ENCODE measurements at regions not wholly inside any gene's neighbourhood (a gene's known extent, or its start where the extent isn't known, plus 50 kb on each side); places are given as distances from the start of the nearest gene placed in this dataset.

DNA sequence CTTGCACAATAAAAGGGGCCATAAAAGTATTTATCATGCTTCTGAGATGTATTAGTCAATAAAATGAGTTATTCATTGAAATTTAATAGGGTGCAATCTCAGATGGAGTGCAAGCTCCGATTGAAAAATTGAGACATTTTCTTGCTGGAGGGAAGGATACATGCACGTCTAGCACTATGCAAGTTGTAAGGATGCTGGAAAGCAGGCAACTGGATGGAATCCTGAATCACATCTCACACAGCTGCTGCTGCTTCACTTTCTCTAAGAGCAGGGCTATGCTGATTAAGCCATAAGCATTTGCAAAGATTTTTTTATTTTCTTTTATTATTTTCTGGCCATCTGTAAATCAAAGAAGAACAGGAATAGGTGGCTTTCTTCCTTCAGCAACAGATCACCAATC is 308.8 kb upstream of the EPHA7 start:
- DNase-seq (ENCODE audit: low read depth, low spot score) (no peak), FAIRE-seq (no peak)
- dilution Hi-C loops (cut with MboI; ENCODE audit: extremely low pct_ligation_motif_present, low sequenced_read_pairs) (no loop called here), intact Hi-C loops (cut with micrococcal nuclease) (no loop called here)
- Histone ChIP-seq H3K9ac (replicated peaks; ENCODE audit: extremely low read depth, insufficient read depth, low read length) (no peak overlapping the region), H3K36me3 (ENCODE audit: control insufficient read depth in 2 of 2, extremely low read depth in 1 of 2, insufficient read depth in 2 of 2, low read length in 2 of 2) (no peaks in the 10 kb centered on the region), H3K79me2 (ENCODE audit: control insufficient read depth, insufficient read depth, low read length) (no peaks in the 10 kb centered on the region), H3K27me3 (ENCODE audit: control insufficient read depth in 2 of 2, insufficient read depth in 2 of 2, low read length in 2 of 2) (no peaks in the 10 kb centered on the region), H3K4me1 (ENCODE audit: control insufficient read depth, extremely low read depth, insufficient read depth, low read length) (no peaks in the 10 kb centered on the region), H4K20me1 (replicated peaks; ENCODE audit: control insufficient read depth, extremely low read depth, insufficient read depth, low read length) (no peaks in the 10 kb centered on the region), H3K27ac (ENCODE audit: insufficient read depth, low read depth, low read length) (no peak overlapping the region), H3K4me2 (ENCODE audit: insufficient read depth, low read length) (no peak overlapping the region), H3K9me3 (replicated peaks; ENCODE audit: control insufficient read depth, insufficient read depth, low read length) (no peaks in the 10 kb centered on the region), H3K9me1 (replicated peaks; ENCODE audit: control insufficient read depth, extremely low read depth, insufficient read depth, low read length) (no peaks in the 10 kb centered on the region), H2AFZ (ENCODE audit: low read depth, low read length) (no peak overlapping the region), H3K4me3 (replicated peaks in 1 of 3; ENCODE audit: insufficient read depth in 1 of 3, low read depth in 1 of 3, low read length in 3 of 3) (no peak overlapping the region)
- no TSS peak for BruUV-seq (replicated peaks)
- TF ChIP-seq, protein P1, sequence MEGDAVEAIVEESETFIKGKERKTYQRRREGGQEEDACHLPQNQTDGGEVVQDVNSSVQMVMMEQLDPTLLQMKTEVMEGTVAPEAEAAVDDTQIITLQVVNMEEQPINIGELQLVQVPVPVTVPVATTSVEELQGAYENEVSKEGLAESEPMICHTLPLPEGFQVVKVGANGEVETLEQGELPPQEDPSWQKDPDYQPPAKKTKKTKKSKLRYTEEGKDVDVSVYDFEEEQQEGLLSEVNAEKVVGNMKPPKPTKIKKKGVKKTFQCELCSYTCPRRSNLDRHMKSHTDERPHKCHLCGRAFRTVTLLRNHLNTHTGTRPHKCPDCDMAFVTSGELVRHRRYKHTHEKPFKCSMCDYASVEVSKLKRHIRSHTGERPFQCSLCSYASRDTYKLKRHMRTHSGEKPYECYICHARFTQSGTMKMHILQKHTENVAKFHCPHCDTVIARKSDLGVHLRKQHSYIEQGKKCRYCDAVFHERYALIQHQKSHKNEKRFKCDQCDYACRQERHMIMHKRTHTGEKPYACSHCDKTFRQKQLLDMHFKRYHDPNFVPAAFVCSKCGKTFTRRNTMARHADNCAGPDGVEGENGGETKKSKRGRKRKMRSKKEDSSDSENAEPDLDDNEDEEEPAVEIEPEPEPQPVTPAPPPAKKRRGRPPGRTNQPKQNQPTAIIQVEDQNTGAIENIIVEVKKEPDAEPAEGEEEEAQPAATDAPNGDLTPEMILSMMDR (IDR thresholded peaks at IDR 0.05; ENCODE audit: extremely low read depth in 1 of 2, insufficient read depth in 1 of 2, low read depth in 1 of 2, low read length in 2 of 2), result no peak
- TF ChIP-seq JUN (IDR thresholded peaks at IDR 0.05; ENCODE audit: borderline replicate concordance, insufficient read depth, insufficient read length, low read depth) (no peak), POLR2A (IDR thresholded peaks at IDR 0.05; ENCODE audit: low read depth, low read length) (no peak), FOS (IDR thresholded peaks at IDR 0.05; ENCODE audit: borderline replicate concordance, insufficient read depth, low read length) (no peak), MYC (IDR thresholded peaks at IDR 0.05; ENCODE audit: low read depth, low read length) (no peak), MAX (IDR thresholded peaks at IDR 0.05; ENCODE audit: insufficient read depth, insufficient read length) (no peak), POLR2AphosphoS5 (IDR thresholded peaks at IDR 0.05; ENCODE audit: insufficient read depth, low read depth, low read length) (no peak), GATA2 (IDR thresholded peaks at IDR 0.05; ENCODE audit: insufficient read depth, insufficient read length, low read depth, low read length) (no peak), EZH2 (IDR thresholded peaks at IDR 0.05; ENCODE audit: borderline replicate concordance, low read depth, low read length, severe bottlenecking) (no peak)
- ChIA-PET POLR2A (no interaction called here), CTCF (no interaction called here)
